ENCODE measurements at regions not wholly inside any gene's neighbourhood (a gene's known extent, or its start where the extent isn't known, plus 50 kb on each side); places are given as distances from the start of the nearest gene placed in this dataset.

GRCh38 chr9:108704156-108704852, 151.5 kb downstream of the ACTL7B start:
- Mint-ChIP-seq H3K27ac (ENCODE audit: unreplicated experiment) (no peak overlapping the region), H3K27me3 (ENCODE audit: low read depth) (peaks cover 7% of the 10 kb centered on the region), H3K4me1 (no peaks in the 10 kb centered on the region), H3K4me3 (no peak overlapping the region), H3K9me3 (peaks cover 3% of the 10 kb centered on the region), H3K36me3 (ENCODE audit: low read depth) (no peaks in the 10 kb centered on the region)
- no peak for DNase-seq (ENCODE audit: low read depth, low spot score)
- TF ChIP-seq CTCF (conservative IDR thresholded peaks at IDR 0.05): no peak

- no peak for DNase-seq (ENCODE audit: low read depth, low spot score)
Measured at GRCh38 chr9:108703429-108703828, 152.4 kb downstream of the ACTL7B start.

GRCh38 chr9:108702681-108703080, 153.1 kb downstream of the ACTL7B start:
- H3K27ac Mint-ChIP-seq (ENCODE audit: unreplicated experiment): no peak overlapping the region

More at GRCh38 chr9:108703429-108703828, 152.4 kb downstream of the ACTL7B start:
- Mint-ChIP-seq H3K4me1 (no peaks in the 10 kb centered on the region), H3K36me3 (ENCODE audit: low read depth) (no peaks in the 10 kb centered on the region), H3K27ac (ENCODE audit: unreplicated experiment) (no peak overlapping the region), H3K27me3 (ENCODE audit: low read depth) (peaks cover 7% of the 10 kb centered on the region), H3K4me3 (no peak overlapping the region), H3K9me3 (peaks cover 3% of the 10 kb centered on the region)
- TF ChIP-seq CTCF (conservative IDR thresholded peaks at IDR 0.05): no peak

GRCh38 chr9:108698801-108699200, 157.0 kb downstream of the ACTL7B start:
- no peaks in the 10 kb centered on the region for H3K36me3 Mint-ChIP-seq (ENCODE audit: low read depth)
- TF ChIP-seq CTCF (conservative IDR thresholded peaks at IDR 0.05): no peak
- no peaks in the 10 kb centered on the region for H3K9me3 Mint-ChIP-seq
- no peaks in the 10 kb centered on the region for H3K27me3 Mint-ChIP-seq (ENCODE audit: low read depth)
- no peak overlapping the region for H3K4me3 Mint-ChIP-seq
- H3K4me1 Mint-ChIP-seq: peaks cover 4% of the 10 kb centered on the region
- no peak overlapping the region for H3K27ac Mint-ChIP-seq (ENCODE audit: unreplicated experiment)
- no peak for DNase-seq (ENCODE audit: low read depth, low spot score)

More at GRCh38 chr9:108702681-108703080, 153.1 kb downstream of the ACTL7B start:
- no peaks in the 10 kb centered on the region for H3K36me3 Mint-ChIP-seq (ENCODE audit: low read depth)
- no peak overlapping the region for H3K4me3 Mint-ChIP-seq
- no peak for DNase-seq (ENCODE audit: low read depth, low spot score)
- H3K4me1 Mint-ChIP-seq: no peaks in the 10 kb centered on the region
- peaks cover 3% of the 10 kb centered on the region for H3K9me3 Mint-ChIP-seq
- H3K27me3 Mint-ChIP-seq (ENCODE audit: low read depth): peaks cover 7% of the 10 kb centered on the region
- TF ChIP-seq CTCF (conservative IDR thresholded peaks at IDR 0.05): no peak

GRCh38 chr9:108698231-108698630, 157.6 kb downstream of the ACTL7B start:
- no peak for DNase-seq (ENCODE audit: low read depth, low spot score)
- H3K4me3 Mint-ChIP-seq: no peak overlapping the region

More at GRCh38 chr9:108698231-108698630, 157.6 kb downstream of the ACTL7B start:
- Mint-ChIP-seq H3K27me3 (ENCODE audit: low read depth) (no peaks in the 10 kb centered on the region), H3K4me1 (peaks cover 4% of the 10 kb centered on the region), H3K27ac (ENCODE audit: unreplicated experiment) (no peak overlapping the region), H3K9me3 (no peaks in the 10 kb centered on the region), H3K36me3 (ENCODE audit: low read depth) (no peaks in the 10 kb centered on the region)
- no peak for TF ChIP-seq CTCF (conservative IDR thresholded peaks at IDR 0.05)

All from neural crest cell (in vitro differentiated cells).